SK-N-SH (cell line): ENCODE measurements at regions not wholly inside any gene's neighbourhood (a gene's known extent, or its start where the extent isn't known, plus 50 kb on each side); places are given as distances from the start of the nearest gene placed in this dataset.

Experiments used
- CTCF ChIA-PET: fragments of 300-600, 350-600 bp; formaldehyde crosslinking; extraction: SDS; loops from one replicate; lab custom pipeline; 2021; lab: Yijun Ruan, JAX
- POLR2A ChIA-PET: fragments of 350-600 bp; sonication (Branson Sonifier 250); formaldehyde crosslinking; extraction: SDS; loops from one replicate; lab custom pipeline; 2020; ENCODE audit warnings: antibody characterized with exemption, inconsistent platforms; lab: Yijun Ruan, JAX
- DNase-seq: peaks from one replicate; pipeline ENCODE4 v3.0.0; 2012
- H2AFZ ChIP-seq: fragments of 200-600 bp; sonication (generic); 2 replicates; pipeline ENCODE4 v1.8.1; 2016; ENCODE audit warnings: antibody characterized with exemption, mild to moderate bottlenecking, low read depth
- H3F3A ChIP-seq: fragments of 200-600 bp; sonication (generic); replicated peaks from 2 replicates; pipeline ENCODE3; 2016; ENCODE audit warnings: antibody characterized with exemption, mild to moderate bottlenecking; ENCODE audit not compliant: insufficient read depth
- H3K27ac ChIP-seq, 2 experiments: fragments of 200-500 bp in 1 of 2; fragments of 200-600 bp in 1 of 2; sonication (Bioruptor generic) in 1 of 2; sonication (generic), shearing (Covaris generic) in 1 of 2; 2 replicates each; pipeline versions ENCODE4 v1.5.1 to v1.6.1; 2014 to 2016; ENCODE audit warnings: low read depth in 2 of 2, inconsistent platforms in 1 of 2, low read length in 1 of 2, mild to moderate bottlenecking in 1 of 2, mixed read lengths in 1 of 2
- H3K27me3 ChIP-seq: fragments of 200-600 bp; sonication (generic), shearing (Covaris generic); 2 replicates; pipeline ENCODE4 v1.6.1; 2016; ENCODE audit warnings: mixed run types; ENCODE audit not compliant: insufficient read depth
- H3K36me3 ChIP-seq, 2 experiments: fragments of 200-500 bp in 1 of 2; fragments of 200-600 bp in 1 of 2; sonication (Bioruptor generic) in 1 of 2; sonication (generic) in 1 of 2; replicated peaks in 1 of 2; 2 replicates each; pipeline versions ENCODE3 to v1.5.1; 2014 to 2016; ENCODE audit warnings: low read length in 1 of 2, mild to moderate bottlenecking in 1 of 2; ENCODE audit not compliant: insufficient read depth in 2 of 2, control insufficient read depth in 1 of 2
- H3K4me1 ChIP-seq, 2 experiments: fragments of 200-500 bp in 1 of 2; fragments of 200-600 bp in 1 of 2; sonication (Bioruptor generic) in 1 of 2; sonication (generic), shearing (Covaris generic) in 1 of 2; 2 replicates each; pipeline versions ENCODE4 v1.5.1 to v1.6.1; 2014 to 2016; ENCODE audit warnings: low read depth in 1 of 2, low read length in 1 of 2, mixed run types in 1 of 2; ENCODE audit not compliant: insufficient read depth in 2 of 2, control insufficient read depth in 1 of 2
- H3K4me2 ChIP-seq: fragments of 200-600 bp; sonication (generic), shearing (Covaris generic); 2 replicates; pipeline ENCODE4 v1.6.1; 2017; ENCODE audit warnings: mixed run types
- H3K4me3 ChIP-seq, 2 experiments: fragments of 200-500 bp in 1 of 2; fragments of 200-600 bp in 1 of 2; sonication (Bioruptor generic) in 1 of 2; sonication (generic), shearing (Covaris generic) in 1 of 2; 2 replicates each; pipeline versions ENCODE4 v1.5.1 to v1.8.1; 2014 to 2016; ENCODE audit warnings: low read depth in 2 of 2, inconsistent platforms in 1 of 2, low read length in 1 of 2, mild to moderate bottlenecking in 1 of 2, mixed read lengths in 1 of 2, moderate library complexity in 1 of 2
- H3K79me2 ChIP-seq: fragments of 200-600 bp; sonication (generic); 2 replicates; pipeline ENCODE4 v1.8.1; 2017; ENCODE audit warnings: mild to moderate bottlenecking; ENCODE audit not compliant: insufficient read depth
- H3K9ac ChIP-seq: fragments of 200-600 bp; sonication (generic); 2 replicates; pipeline ENCODE4 v1.6.1; 2017; ENCODE audit warnings: mixed run types
- H3K9me2 ChIP-seq: fragments of 200-600 bp; sonication (generic); 2 replicates; pipeline ENCODE4 v1.6.1; 2017; ENCODE audit warnings: mixed run types
- H3K9me3 ChIP-seq: fragments of 200-600 bp; sonication (generic); 2 replicates; pipeline ENCODE4 v1.6.1; 2017; ENCODE audit warnings: mixed run types, mild to moderate bottlenecking, moderate library complexity
- H4K20me1 ChIP-seq: fragments of 200-600 bp; sonication (generic); 2 replicates; pipeline ENCODE4 v1.6.1; 2017; ENCODE audit warnings: mild to moderate bottlenecking, mixed run types; ENCODE audit not compliant: insufficient read depth
- CHD2 ChIP-seq: fragments of 150-350 bp; IDR thresholded peaks from 2 replicates; pipeline ENCODE4 v1.6.1; 2018; ENCODE audit warnings: low read length; ENCODE audit not compliant: partially characterized antibody
- EP300 ChIP-seq, 2 experiments: IDR thresholded peaks; 2 replicates each; pipeline versions ENCODE4 v1.4.0 to v1.6.1; 2012; ENCODE audit warnings: borderline replicate concordance in 1 of 2, low read depth in 1 of 2, low read length in 1 of 2
- FOSL2 ChIP-seq: IDR thresholded peaks from 2 replicates; pipeline ENCODE4 v1.4.0; 2012; ENCODE audit warnings: low read depth, mild to moderate bottlenecking, moderate library complexity, borderline replicate concordance
- FOXM1 ChIP-seq: IDR thresholded peaks from 2 replicates; pipeline ENCODE4 v1.4.0; 2012; ENCODE audit warnings: low read depth, mild to moderate bottlenecking
- GATA2 ChIP-seq: sonication (generic); formaldehyde crosslinking; IDR thresholded peaks from 2 replicates; pipeline ENCODE4 v1.5.0; 2020; ENCODE audit warnings: mild to moderate bottlenecking, missing genetic modification reagents
- JUND ChIP-seq: IDR thresholded peaks from 2 replicates; pipeline ENCODE4 v1.4.0; 2012
- MEF2A ChIP-seq: IDR thresholded peaks from 2 replicates; pipeline ENCODE4 v1.4.0; 2012; ENCODE audit warnings: low read depth, borderline replicate concordance
- MXI1 ChIP-seq: IDR thresholded peaks from 2 replicates; pipeline ENCODE4 v1.6.1; 2012; ENCODE audit warnings: mild to moderate bottlenecking, low read depth, low read length, improper control_type of control experiment
- NFIC ChIP-seq: IDR thresholded peaks from 2 replicates; pipeline ENCODE4 v1.4.0; 2012; ENCODE audit warnings: borderline replicate concordance
- RAD21 ChIP-seq: IDR thresholded peaks from 2 replicates; pipeline ENCODE4 v1.6.1; 2012; ENCODE audit warnings: mild to moderate bottlenecking, low read length
- RXRA ChIP-seq: IDR thresholded peaks from 2 replicates; pipeline ENCODE4 v1.4.0; 2012; ENCODE audit warnings: low read depth, mild to moderate bottlenecking, borderline replicate concordance
- SIN3A ChIP-seq: IDR thresholded peaks from 2 replicates; pipeline ENCODE4 v1.6.1; 2012; ENCODE audit warnings: low read depth, mild to moderate bottlenecking, low read length, moderate library complexity, borderline replicate concordance
- TCF12 ChIP-seq: IDR thresholded peaks from 2 replicates; pipeline ENCODE4 v1.4.0; 2012
- TEAD4 ChIP-seq: IDR thresholded peaks from 2 replicates; pipeline ENCODE4 v1.4.0; 2012; ENCODE audit warnings: mild to moderate bottlenecking, borderline replicate concordance; ENCODE audit not compliant: insufficient read depth
- WGBS: methylation state at CpG from one replicate; pipeline ENCODE4 v1.1.6; 2017; ENCODE audit warnings: low lambda C conversion rate; 5-methylcytosine and 5-hydroxymethylcytosine counted together
- TF ChIP-seq, protein P1 (sequence below): fragments of 150-350 bp; IDR thresholded peaks from 2 replicates; pipeline ENCODE4 v1.6.1; 2016; ENCODE audit warnings: mild to moderate bottlenecking, low read depth, low read length
- TF ChIP-seq, protein P2 (sequence below): IDR thresholded peaks from 2 replicates; pipeline ENCODE4 v1.4.0; 2012; ENCODE audit warnings: low read depth, borderline replicate concordance
- TF ChIP-seq, protein P3 (sequence below): IDR thresholded peaks from 2 replicates; pipeline ENCODE4 v1.6.1; 2012; ENCODE audit warnings: mild to moderate bottlenecking, low read depth, low read length, moderate library complexity
- TF ChIP-seq, protein P4 (sequence below): IDR thresholded peaks from 2 replicates; pipeline ENCODE4 v1.4.0; 2012; ENCODE audit warnings: low read depth
- TF ChIP-seq, protein P5 (sequence below): fragments of 150-350 bp; IDR thresholded peaks from 2 replicates; pipeline ENCODE4 v1.6.1; 2017; ENCODE audit warnings: antibody characterized with exemption, low read length, low read depth, borderline replicate concordance

GRCh38 chr9:29348999-29349398 is 1775.7 kb upstream of the C9orf72 start:
- Histone ChIP-seq H3K9me2 (no peaks in the 10 kb centered on the region), H3K4me1 (peaks cover 0 to 12% of the 10 kb centered on the region in 2 experiments; a peak in 1 of 4 replicates), H3F3A (peaks cover 9% of the 10 kb centered on the region)
- DNase-seq = no peak
- 76% methylated on average over 1 of the region's 1 CpG for WGBS
- CTCF ChIA-PET = no interaction called here
- TF ChIP-seq FOSL2 = 0 out of 2 replicates have a peak, but pooled peaks have one; percentile 10
- TF ChIP-seq, protein P1, sequence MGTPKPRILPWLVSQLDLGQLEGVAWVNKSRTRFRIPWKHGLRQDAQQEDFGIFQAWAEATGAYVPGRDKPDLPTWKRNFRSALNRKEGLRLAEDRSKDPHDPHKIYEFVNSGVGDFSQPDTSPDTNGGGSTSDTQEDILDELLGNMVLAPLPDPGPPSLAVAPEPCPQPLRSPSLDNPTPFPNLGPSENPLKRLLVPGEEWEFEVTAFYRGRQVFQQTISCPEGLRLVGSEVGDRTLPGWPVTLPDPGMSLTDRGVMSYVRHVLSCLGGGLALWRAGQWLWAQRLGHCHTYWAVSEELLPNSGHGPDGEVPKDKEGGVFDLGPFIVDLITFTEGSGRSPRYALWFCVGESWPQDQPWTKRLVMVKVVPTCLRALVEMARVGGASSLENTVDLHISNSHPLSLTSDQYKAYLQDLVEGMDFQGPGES = no peak
- peak; percentile 20 for TF ChIP-seq JUND
- TF ChIP-seq, protein P2, sequence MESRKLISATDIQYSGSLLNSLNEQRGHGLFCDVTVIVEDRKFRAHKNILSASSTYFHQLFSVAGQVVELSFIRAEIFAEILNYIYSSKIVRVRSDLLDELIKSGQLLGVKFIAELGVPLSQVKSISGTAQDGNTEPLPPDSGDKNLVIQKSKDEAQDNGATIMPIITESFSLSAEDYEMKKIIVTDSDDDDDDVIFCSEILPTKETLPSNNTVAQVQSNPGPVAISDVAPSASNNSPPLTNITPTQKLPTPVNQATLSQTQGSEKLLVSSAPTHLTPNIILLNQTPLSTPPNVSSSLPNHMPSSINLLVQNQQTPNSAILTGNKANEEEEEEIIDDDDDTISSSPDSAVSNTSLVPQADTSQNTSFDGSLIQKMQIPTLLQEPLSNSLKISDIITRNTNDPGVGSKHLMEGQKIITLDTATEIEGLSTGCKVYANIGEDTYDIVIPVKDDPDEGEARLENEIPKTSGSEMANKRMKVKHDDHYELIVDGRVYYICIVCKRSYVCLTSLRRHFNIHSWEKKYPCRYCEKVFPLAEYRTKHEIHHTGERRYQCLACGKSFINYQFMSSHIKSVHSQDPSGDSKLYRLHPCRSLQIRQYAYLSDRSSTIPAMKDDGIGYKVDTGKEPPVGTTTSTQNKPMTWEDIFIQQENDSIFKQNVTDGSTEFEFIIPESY = no peak
- TF ChIP-seq RAD21 = no peak
- TF ChIP-seq SIN3A = no peak
- no peak for TF ChIP-seq MXI1
- TF ChIP-seq, protein P3, sequence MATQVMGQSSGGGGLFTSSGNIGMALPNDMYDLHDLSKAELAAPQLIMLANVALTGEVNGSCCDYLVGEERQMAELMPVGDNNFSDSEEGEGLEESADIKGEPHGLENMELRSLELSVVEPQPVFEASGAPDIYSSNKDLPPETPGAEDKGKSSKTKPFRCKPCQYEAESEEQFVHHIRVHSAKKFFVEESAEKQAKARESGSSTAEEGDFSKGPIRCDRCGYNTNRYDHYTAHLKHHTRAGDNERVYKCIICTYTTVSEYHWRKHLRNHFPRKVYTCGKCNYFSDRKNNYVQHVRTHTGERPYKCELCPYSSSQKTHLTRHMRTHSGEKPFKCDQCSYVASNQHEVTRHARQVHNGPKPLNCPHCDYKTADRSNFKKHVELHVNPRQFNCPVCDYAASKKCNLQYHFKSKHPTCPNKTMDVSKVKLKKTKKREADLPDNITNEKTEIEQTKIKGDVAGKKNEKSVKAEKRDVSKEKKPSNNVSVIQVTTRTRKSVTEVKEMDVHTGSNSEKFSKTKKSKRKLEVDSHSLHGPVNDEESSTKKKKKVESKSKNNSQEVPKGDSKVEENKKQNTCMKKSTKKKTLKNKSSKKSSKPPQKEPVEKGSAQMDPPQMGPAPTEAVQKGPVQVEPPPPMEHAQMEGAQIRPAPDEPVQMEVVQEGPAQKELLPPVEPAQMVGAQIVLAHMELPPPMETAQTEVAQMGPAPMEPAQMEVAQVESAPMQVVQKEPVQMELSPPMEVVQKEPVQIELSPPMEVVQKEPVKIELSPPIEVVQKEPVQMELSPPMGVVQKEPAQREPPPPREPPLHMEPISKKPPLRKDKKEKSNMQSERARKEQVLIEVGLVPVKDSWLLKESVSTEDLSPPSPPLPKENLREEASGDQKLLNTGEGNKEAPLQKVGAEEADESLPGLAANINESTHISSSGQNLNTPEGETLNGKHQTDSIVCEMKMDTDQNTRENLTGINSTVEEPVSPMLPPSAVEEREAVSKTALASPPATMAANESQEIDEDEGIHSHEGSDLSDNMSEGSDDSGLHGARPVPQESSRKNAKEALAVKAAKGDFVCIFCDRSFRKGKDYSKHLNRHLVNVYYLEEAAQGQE = no peak
- no peak for TF ChIP-seq EP300 (IDR thresholded peaks at IDR 0.05; ENCODE audit: borderline replicate concordance in 1 of 2, low read depth in 1 of 2, low read length in 1 of 2)
- TF ChIP-seq NFIC = peak; percentile 22; the same call in 1 of the 2 replicates
- TF ChIP-seq, protein P4, sequence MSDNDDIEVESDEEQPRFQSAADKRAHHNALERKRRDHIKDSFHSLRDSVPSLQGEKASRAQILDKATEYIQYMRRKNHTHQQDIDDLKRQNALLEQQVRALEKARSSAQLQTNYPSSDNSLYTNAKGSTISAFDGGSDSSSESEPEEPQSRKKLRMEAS = no peak
- 0 out of 2 replicates have a peak, but pooled peaks have one; percentile 16 for TF ChIP-seq TEAD4
- TF ChIP-seq FOXM1 = no peak
- peak; percentile 43 for TF ChIP-seq TCF12
- TF ChIP-seq, protein P5, sequence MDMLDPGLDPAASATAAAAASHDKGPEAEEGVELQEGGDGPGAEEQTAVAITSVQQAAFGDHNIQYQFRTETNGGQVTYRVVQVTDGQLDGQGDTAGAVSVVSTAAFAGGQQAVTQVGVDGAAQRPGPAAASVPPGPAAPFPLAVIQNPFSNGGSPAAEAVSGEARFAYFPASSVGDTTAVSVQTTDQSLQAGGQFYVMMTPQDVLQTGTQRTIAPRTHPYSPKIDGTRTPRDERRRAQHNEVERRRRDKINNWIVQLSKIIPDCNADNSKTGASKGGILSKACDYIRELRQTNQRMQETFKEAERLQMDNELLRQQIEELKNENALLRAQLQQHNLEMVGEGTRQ = no peak
- no peak for TF ChIP-seq MEF2A
- TF ChIP-seq CHD2 = no peak
- TF ChIP-seq GATA2 (CRISPR knock-in tag) = no peak
- TF ChIP-seq RXRA = 0 out of 2 replicates have a peak, but pooled peaks have one; percentile 19
- TF ChIP-seq, all 33 proteins: peak for 6
- Histone ChIP-seq H3K9me3 (no peaks in the 10 kb centered on the region), H3K27me3 (no peaks in the 10 kb centered on the region), H3K4me3 (no peak overlapping the region), H3K36me3 (no peaks in the 10 kb centered on the region), H3K79me2 (no peaks in the 10 kb centered on the region), H2AFZ (0 out of 2 replicates have a peak overlapping the region, but pooled peaks have one; percentile 27), H4K20me1 (no peaks in the 10 kb centered on the region), H3K27ac (peak overlapping the region in 1 of 2 experiments; percentile 30; a peak in 1 of 4 replicates), H3K9ac (no peak overlapping the region), H3K4me2 (peak overlapping the region; percentile 22; the same call in 1 of the 2 replicates)
- POLR2A ChIA-PET = no interaction called here
